DLD1 (cell line): ENCODE measurements at regions not wholly inside any gene's neighbourhood (a gene's known extent, or its start where the extent isn't known, plus 50 kb on each side); places are given as distances from the start of the nearest gene placed in this dataset.

ENCODE experiments used
- in situ Hi-C: cut with HindIII; loops from 2 replicates; pipeline ENCODE4 v1.10.0; 2017; ENCODE audit warnings: low sequenced_read_pairs

GRCh38 chr11:110000031-110000502 lies 93.1 kb upstream of the ZC3H12C start:
- in situ Hi-C loops: no loop called here

- in situ Hi-C loops: no loop called here
These were observed 92.3 kb upstream of the ZC3H12C start for GRCh38 chr11:110000850-110001249.

GRCh38 chr11:110003426-110003825 lies 89.8 kb upstream of the ZC3H12C start:
- in situ Hi-C loops: no loop called here

- in situ Hi-C loops: no loop called here
These were observed 81.6 kb upstream of the ZC3H12C start for GRCh38 chr11:110011595-110011994.

- in situ Hi-C loops: no loop called here
These were observed 77.5 kb upstream of the ZC3H12C start for GRCh38 chr11:110015695-110016094.

GRCh38 chr11:110019675-110020074 lies 73.5 kb upstream of the ZC3H12C start:
- in situ Hi-C loops: no loop called here

GRCh38 chr11:110022548-110022947 lies 70.6 kb upstream of the ZC3H12C start:
- in situ Hi-C loops: no loop called here

GRCh38 chr11:110023711-110024110 lies 69.5 kb upstream of the ZC3H12C start:
- in situ Hi-C loops: no loop called here

- in situ Hi-C loops: no loop called here
These were observed 66.2 kb upstream of the ZC3H12C start for GRCh38 chr11:110026858-110027626.

GRCh38 chr11:110027627-110028371 lies 65.4 kb upstream of the ZC3H12C start:
- in situ Hi-C loops: no loop called here

GRCh38 chr11:110028921-110029320 lies 64.3 kb upstream of the ZC3H12C start:
- in situ Hi-C loops: no loop called here

- in situ Hi-C loops: no loop called here
These were observed 63.5 kb upstream of the ZC3H12C start for GRCh38 chr11:110029714-110030113.

GRCh38 chr11:110031171-110031570 lies 62.0 kb upstream of the ZC3H12C start:
- in situ Hi-C loops: no loop called here

GRCh38 chr11:110032259-110032658 lies 60.9 kb upstream of the ZC3H12C start:
- in situ Hi-C loops: no loop called here

- in situ Hi-C loops: no loop called here
These were observed 60.1 kb upstream of the ZC3H12C start for GRCh38 chr11:110032957-110033570.

- in situ Hi-C loops: no loop called here
These were observed 58.4 kb upstream of the ZC3H12C start for GRCh38 chr11:110034806-110035205.

GRCh38 chr11:110035357-110035756 lies 57.8 kb upstream of the ZC3H12C start:
- in situ Hi-C loops: no loop called here

- in situ Hi-C loops: no loop called here
These were observed 55.0 kb upstream of the ZC3H12C start for GRCh38 chr11:110038201-110038600.
